HG02852 (cell line): ENCODE measurements at regions not wholly inside any gene's neighbourhood (a gene's known extent, or its start where the extent isn't known, plus 50 kb on each side); places are given as distances from the start of the nearest gene placed in this dataset.
"Not testable (repeated sequence)": the region's sequence is repeated elsewhere in the genome, so short reads cannot be mapped to it uniquely, and the experiment has no call there.

ENCODE experiments used
- ATAC-seq: cut with Tn5 transposase; IDR thresholded peaks from one replicate; pipeline ENCODE4 v1.9.1; 2021; ENCODE audit warnings: mild to moderate bottlenecking, moderate library complexity; ENCODE audit not compliant: unreplicated experiment

- ATAC-seq, result no peak
Measured at GRCh38 chr7:39824456-39825200, 125.4 kb upstream of the CDK13 start.

DNA sequence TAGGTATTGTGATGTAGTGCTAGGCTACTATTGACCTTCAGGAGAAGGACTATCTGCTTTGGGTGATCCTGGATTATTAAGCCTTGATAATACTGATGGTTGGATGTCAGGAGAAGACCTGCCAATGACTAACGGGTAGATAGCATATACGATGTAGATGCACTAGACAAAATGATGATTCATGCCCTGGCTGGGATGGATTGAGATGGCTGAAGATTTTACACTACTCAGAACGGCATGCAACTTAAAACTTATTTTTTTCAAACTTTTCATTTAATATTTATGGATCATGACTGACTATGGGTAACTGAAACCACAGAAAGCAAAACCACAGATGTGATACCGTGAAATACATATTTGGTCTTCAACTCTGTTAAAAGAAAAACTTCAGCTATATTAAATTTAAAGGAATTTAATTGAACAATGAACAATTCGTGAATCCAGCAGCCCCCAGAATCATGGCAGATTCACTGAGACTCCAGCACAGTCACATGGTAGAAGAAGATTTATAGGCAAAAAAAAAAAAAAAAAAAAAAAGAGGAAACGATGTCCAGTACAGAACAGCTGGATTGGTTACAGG lies 124.6 kb upstream of the CDK13 start:
- ATAC-seq, result no peak

- no peak for ATAC-seq
Measured at GRCh38 chr7:39826166-39826565, 123.9 kb upstream of the CDK13 start.

- ATAC-seq, result no peak
Measured at GRCh38 chr7:39827571-39827970, 122.5 kb upstream of the CDK13 start.

GRCh38 chr7:39829028-39829427 lies 121.0 kb upstream of the CDK13 start:
- ATAC-seq, result no peak

DNA sequence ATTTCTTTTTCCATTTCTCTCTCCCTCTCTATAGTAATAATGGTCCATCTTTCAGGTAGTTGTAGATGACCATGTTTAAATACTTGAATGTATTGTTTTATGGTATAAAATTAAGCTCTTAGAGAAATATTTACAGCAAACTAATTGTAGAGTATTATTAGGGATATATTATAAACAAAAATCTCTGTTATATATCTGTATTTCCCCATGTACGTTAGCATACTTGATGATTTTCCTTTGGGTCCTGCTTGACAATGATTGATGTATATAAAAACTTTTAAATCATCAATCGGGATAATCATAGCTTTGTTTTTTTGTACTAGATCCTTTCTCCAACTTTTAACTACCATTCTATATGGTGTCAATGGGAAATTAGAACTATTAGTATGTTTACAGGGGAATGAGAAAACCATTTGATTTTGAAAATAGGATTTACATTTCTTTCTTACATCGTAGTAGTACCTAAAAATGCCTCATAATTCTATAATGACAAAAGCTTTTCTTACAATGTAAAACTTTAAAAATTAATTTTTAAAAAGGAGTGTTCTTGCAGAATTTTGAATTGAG lies 117.5 kb upstream of the CDK13 start:
- ATAC-seq, result no peak

DNA sequence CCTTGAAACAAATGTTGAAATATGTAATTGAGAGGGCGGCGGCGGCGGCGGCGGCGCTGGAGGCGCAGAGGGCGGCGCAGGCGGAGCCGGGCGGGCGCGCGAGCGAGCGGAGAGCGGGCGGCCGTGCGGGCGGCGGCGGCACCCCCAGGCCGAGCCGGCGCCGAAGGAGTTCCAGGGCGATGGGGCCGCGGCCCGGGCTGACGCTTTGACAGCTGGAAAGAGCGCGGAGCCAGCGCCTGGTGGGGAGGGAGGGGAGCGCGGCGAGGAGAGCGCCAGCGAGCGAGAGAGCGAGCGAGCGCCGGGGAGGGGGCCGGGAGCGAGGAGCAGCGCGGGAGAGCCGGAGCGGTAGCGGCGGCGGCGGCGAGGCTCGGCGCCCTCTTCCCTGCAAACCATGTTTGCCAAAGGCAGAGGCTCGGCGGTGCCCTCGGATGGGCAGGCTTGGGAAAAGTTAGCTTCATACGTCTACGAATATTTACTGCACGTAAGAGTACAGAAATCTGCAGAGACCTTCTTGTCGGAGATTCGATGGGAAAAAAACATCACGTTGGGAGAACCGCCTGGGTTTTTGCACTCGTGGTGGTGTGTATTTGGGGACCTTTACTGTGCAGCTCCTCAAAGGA lies 116.8 kb upstream of the CDK13 start:
- not testable (repeated sequence) for ATAC-seq

DNA sequence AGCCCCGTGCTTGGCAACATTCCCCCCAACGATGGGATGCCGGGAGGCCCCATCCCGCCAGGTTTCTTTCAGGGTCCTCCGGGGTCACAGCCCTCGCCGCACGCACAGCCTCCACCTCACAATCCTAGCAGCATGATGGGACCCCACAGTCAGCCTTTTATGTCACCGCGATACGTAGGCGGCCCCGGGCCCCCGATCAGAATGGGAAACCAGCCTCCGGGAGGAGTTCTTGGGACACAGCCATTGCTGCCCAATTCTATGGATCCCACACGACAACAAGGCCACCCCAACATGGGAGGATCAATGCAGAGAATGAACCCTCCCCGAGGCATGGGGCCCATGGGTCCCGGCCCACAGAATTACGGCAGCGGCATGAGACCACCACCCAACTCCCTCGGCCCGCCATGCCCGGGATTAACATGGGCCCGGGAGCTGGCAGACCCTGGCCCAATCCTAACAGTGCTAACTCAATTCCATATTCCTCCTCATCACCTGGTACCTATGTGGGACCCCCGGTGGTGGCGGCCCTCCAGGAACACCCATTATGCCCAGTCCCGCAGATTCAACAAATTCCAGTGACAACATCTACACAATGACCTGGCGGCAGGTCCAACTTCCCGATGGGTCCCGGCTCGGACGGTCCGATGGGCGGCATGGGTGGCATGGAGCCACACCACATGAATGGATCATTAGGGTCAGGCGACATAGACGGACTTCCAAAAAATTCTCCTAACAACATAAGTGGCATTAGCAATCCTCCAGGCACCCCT lies 116.0 kb upstream of the CDK13 start:
- ATAC-seq, result not testable (repeated sequence)

GRCh38 chr7:39838326-39838725 lies 111.7 kb upstream of the CDK13 start:
- no peak for ATAC-seq

GRCh38 chr7:39845006-39845405 lies 105.0 kb upstream of the CDK13 start:
- no peak for ATAC-seq

DNA sequence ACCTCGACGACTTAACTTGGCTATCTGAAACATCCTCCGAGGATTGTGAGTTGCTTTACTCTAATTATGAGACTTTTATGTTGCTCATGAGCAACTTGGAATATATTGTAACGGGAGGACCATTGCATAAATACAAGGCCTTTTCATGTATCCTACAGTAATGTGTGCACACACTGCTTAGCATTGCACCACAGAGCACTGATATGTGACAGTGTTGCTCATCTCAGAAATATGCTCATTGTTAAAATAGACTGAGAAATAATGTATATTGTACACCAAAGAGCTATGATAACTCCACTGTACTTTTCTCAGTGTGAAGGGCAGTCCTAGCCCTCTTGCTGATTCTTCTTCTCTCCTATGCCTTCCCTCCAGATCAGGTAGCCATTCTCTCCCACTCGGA lies 102.8 kb upstream of the CDK13 start:
- no peak for ATAC-seq

GRCh38 chr7:39851466-39852045 lies 98.5 kb upstream of the CDK13 start:
- ATAC-seq, result no peak

DNA sequence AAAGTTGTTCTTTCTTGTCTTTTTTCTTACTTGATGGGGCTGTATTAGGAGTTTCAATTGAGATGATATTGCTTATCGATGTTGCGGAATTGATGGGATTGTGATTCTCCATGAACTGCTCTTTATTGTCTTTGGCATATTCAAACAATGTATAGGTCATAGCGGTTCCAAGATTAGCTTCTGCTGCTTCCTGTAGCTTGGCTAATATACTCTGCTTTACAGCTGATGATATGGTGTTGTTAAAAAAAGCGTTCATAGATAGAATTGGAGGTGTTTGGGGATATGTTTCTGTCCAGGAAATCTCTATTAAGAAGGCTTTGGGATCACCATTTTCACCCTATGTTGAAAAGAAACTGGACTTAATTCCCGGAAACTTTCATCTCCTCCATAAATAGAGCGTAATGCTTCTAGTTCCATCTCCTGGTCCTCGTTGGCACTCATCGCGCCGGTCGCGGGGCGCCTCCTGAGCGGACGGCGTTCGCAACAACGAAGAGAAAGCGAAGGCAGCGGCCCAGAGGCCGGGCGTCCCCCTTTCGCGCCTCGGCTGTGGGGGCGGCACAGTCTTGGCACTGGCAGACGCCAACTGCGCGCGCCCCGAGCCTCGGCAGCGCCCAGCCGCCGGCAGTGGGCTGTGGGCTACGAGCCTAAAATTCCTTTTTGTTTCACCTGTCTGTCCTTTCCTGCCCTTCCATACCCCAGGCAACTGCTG lies 95.3 kb upstream of the CDK13 start:
- peak; percentile 79 for ATAC-seq

DNA sequence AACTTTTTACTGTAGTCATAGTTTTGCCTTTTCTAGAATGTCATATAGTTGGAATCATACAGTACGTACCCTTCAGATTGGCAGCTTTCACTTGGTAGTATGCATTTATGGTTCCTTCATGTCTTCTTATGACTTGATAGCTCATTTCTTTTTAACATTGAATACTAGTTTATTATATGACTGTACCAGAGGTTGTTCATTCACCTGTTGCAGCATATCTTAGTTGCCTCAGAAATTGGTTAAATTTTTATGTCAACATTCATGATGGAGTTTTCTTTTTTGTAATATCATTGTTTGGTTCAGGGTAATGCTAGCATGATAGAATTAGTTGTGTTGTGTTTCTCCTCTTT lies 94.8 kb upstream of the CDK13 start:
- no peak for ATAC-seq

DNA sequence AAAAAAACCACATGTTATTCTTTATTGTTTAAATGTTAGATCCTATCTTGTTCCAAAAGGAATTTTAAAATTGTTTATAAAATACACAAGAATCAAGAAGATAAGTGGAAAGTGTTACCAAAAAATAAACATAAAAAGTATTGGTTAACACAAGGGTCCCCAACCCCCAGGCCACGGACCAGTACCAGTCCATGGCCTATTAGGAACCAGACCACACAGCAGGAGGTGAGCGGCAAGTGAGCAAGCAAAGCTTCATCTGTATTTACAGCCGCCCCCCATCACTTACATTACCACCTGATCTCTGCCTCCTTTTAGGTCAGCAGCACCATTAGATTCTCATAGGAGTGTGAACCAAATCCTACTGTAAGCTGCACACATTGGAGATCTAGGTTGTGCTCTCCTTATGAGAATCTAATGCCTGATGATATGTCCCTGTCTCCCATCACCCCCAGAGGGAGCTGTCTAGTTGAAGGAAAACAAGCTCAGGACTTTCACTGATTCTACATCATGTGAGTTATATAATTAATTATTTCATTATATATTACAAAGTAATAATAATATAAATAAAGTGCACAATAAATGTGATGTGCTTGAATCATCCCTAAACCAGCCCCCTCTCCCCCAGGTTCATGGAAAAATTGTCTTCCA lies 86.3 kb upstream of the CDK13 start:
- ATAC-seq, result not testable (repeated sequence)

DNA sequence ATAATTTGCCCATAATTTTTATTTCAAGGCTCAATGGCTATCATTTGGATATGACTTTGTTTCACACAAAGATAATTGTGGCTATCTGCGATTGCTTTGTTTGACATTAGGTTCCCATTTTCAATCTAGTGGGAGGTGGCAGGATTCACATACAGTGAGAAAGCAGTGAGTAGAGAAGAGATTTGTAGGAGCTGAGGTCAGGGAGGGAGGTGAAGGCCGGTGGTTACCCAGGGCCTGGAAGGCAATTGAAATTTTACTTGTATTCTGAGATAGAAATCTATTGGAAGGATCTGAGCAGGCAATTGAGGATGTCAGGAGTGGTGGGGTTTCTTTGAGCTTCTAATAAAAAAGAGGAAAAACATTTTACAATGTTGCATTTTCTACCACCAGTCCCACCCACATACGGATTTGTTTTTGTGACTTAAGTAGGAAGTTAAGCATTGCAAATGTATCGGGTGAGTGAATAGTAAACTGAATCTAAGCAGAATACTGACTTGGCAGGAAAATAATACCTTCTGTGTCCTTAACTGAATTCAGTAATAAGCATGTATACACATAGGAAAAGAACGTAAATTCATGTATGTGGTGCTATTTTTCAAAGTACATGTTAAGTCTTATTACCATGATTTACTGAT lies 80.1 kb upstream of the CDK13 start:
- ATAC-seq, result not testable (repeated sequence)

- not testable (repeated sequence) for ATAC-seq
Measured at GRCh38 chr7:39871610-39872009, 78.4 kb upstream of the CDK13 start.

DNA sequence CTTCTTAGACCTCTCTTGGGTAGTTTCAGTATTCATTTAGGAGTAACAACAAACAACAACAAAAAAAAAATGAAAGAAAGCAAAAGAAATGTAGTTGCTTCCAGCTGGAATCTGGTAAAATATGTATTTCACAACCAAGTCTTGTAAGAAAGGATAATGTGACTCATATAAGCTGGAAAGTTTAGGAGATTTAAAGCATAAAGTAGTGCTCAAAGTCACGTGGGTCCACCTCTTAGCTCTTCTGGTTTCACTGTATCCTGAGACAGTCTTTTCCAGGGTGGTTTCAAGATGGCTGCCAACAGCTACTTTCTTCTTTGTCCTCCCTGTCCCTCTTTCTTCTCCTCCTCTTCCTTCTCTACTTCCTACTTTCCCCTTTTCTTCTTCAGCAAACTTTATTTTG lies 69.5 kb upstream of the CDK13 start:
- ATAC-seq, result no peak

GRCh38 chr7:39882148-39882784 lies 67.8 kb upstream of the CDK13 start:
- ATAC-seq, result no peak
